Right lobe of liver (tissue), 4 donors: ENCODE measurements at regions not wholly inside any gene's neighbourhood (a gene's known extent, or its start where the extent isn't known, plus 50 kb on each side); places are given as distances from the start of the nearest gene placed in this dataset.

Source experiments
- CTCF ChIP-seq, 4 donors: fragments of 200-600 bp in 3 of 4; fragments of 450-650 bp in 1 of 4; IDR thresholded peaks; one replicate each; pipeline versions ENCODE4 v1.5.1 to v1.8.0; 2016 to 2022; ENCODE audit warnings: antibody characterized with exemption in 4 of 4, mild to moderate bottlenecking in 2 of 4
- POLR2A ChIP-seq: fragments of 450-650 bp; IDR thresholded peaks from one replicate; pipeline ENCODE4 v1.6.1; 2017; ENCODE audit warnings: antibody characterized with exemption, mild to moderate bottlenecking
- donor health status: DM: no; HTN: no; CAD: no.
- donor health status: DM: no; HTN: no; CAD: no.
- donor health status: DM: no; HTN: yes; CAD: no.

GRCh38 chr11:103779054-103779453, 257.4 kb upstream of the DDI1 start:
- TF ChIP-seq CTCF (IDR thresholded peaks at IDR 0.05) = no peak
- TF ChIP-seq POLR2A = no peak
